Panc1 (cell line): ENCODE measurements at regions not wholly inside any gene's neighbourhood (a gene's known extent, or its start where the extent isn't known, plus 50 kb on each side); places are given as distances from the start of the nearest gene placed in this dataset.
"Not testable (repeated sequence)": the region's sequence is repeated elsewhere in the genome, so short reads cannot be mapped to it uniquely, and the experiment has no call there.

Source experiments
- ATAC-seq: fragments of 200-7000 bp; cut with Tn5 transposase; 2 replicates; pipeline ENCODE4 v1.9.1; 2020; ENCODE audit warnings: mild to moderate bottlenecking, moderate library complexity
- BruUV-seq: library from RNA; stranded (reverse); fragments of 400-500 nt; replicated peaks from 2 replicates; lab custom pipeline; 2021; lab: Mats Ljungman, UMichigan
- CTCF ChIA-PET: fragments of 300-600 bp; sonication (Branson Sonifier 250); formaldehyde crosslinking; loops from one replicate; lab custom pipeline; 2022; ENCODE audit warnings: antibody characterized with exemption; lab: Charles Lee
- POLR2A ChIA-PET: fragments of 300-600 bp; sonication (Branson Sonifier 250); formaldehyde crosslinking; loops from one replicate; lab custom pipeline; 2022; ENCODE audit warnings: antibody characterized with exemption; lab: Charles Lee
- DNase-seq: peaks from one replicate; pipeline ENCODE4 v3.0.0-alpha.2; 2010; ENCODE audit warnings: low read depth, low spot score
- H3K27ac ChIP-seq: 2 replicates; pipeline ENCODE4 v1.5.1; 2011; ENCODE audit warnings: mild to moderate bottlenecking, low read length, inconsistent platforms
- H3K27me3 ChIP-seq: fragments of 200-500 bp; sonication (Bioruptor generic); 2 replicates; pipeline ENCODE4 v1.6.0; 2014; ENCODE audit warnings: low read length, inconsistent platforms; ENCODE audit not compliant: control insufficient read depth, insufficient read depth
- H3K36me3 ChIP-seq: fragments of 200-500 bp; sonication (Bioruptor generic); 2 replicates; pipeline ENCODE4 v1.5.1; 2014; ENCODE audit warnings: inconsistent platforms, mild to moderate bottlenecking, low read length, moderate library complexity; ENCODE audit not compliant: control insufficient read depth, insufficient read depth
- H3K4me1 ChIP-seq: 2 replicates; pipeline ENCODE4 v1.5.1; 2011; ENCODE audit warnings: inconsistent platforms, mild to moderate bottlenecking, low read length, moderate library complexity; ENCODE audit not compliant: control insufficient read depth, insufficient read depth
- H3K4me3 ChIP-seq, 2 experiments: 2 replicates each; pipeline ENCODE4 v1.5.1; 2011 to 2012; ENCODE audit warnings: low read depth in 2 of 2, low read length in 2 of 2, mild to moderate bottlenecking in 2 of 2, inconsistent platforms in 1 of 2, moderate library complexity in 1 of 2
- H3K9me3 ChIP-seq: fragments of 200-500 bp; sonication (Bioruptor generic); 2 replicates; pipeline ENCODE4 v1.5.1; 2014; ENCODE audit warnings: low read depth, mild to moderate bottlenecking, inconsistent platforms, low read length, moderate library complexity; ENCODE audit not compliant: control insufficient read depth, insufficient read depth
- POLR2AphosphoS5 ChIP-seq: IDR thresholded peaks from 2 replicates; pipeline ENCODE4 v1.6.1; 2012; ENCODE audit warnings: mild to moderate bottlenecking, low read depth, low read length, moderate library complexity
- SIN3A ChIP-seq: IDR thresholded peaks from 2 replicates; pipeline ENCODE4 v1.6.1; 2012; ENCODE audit warnings: low read depth, mild to moderate bottlenecking, low read length, moderate library complexity, borderline replicate concordance; ENCODE audit not compliant: insufficient read depth
- TCF7L2 ChIP-seq: IDR thresholded peaks from 2 replicates; pipeline ENCODE4 v1.6.1; 2011; ENCODE audit warnings: mild to moderate bottlenecking, low read depth, low read length, inconsistent platforms
- in situ Hi-C: cut with HindIII; loops from 2 replicates; pipeline ENCODE4 v1.10.0; 2016; ENCODE audit warnings: low sequenced_read_pairs, low pct_unique_long_range_greater_than_20kb
- intact Hi-C: fragments of 100-400 bp; cut with micrococcal nuclease; formaldehyde crosslinking; loops from one replicate; pipeline ENCODE4 v1.10.0; 2022; ENCODE audit not compliant: unreplicated experiment
- TF ChIP-seq, protein P1 (sequence below), 2 experiments: IDR thresholded peaks; 2 replicates each; pipeline ENCODE4 v1.6.1; 2011 to 2012; ENCODE audit warnings: low read depth in 2 of 2, control low read depth in 1 of 2, low read length in 1 of 2, mild to moderate bottlenecking in 1 of 2, moderate library complexity in 1 of 2; ENCODE audit not compliant: insufficient read depth in 1 of 2
- TF ChIP-seq, protein P2 (sequence below): fragments of 450-650 bp; IDR thresholded peaks from 2 replicates; pipeline ENCODE4 v1.5.1; 2017; ENCODE audit warnings: mild to moderate bottlenecking

GRCh38 chr5:130845049-130845765 lies 319.8 kb downstream of the HINT1 start:
- BruUV-seq, result no TSS peak
- H3K4me3 ChIP-seq, result no peak overlapping the region
- in situ Hi-C loops, result no loop called here
- intact Hi-C loops, result no loop called here
- no peaks in the 10 kb centered on the region for H3K36me3 ChIP-seq
- H3K27ac ChIP-seq, result no peak overlapping the region
- ChIA-PET POLR2A (no interaction called here), CTCF (no interaction called here)
- DNase-seq (no peak), ATAC-seq (no peak)
- no peaks in the 10 kb centered on the region for H3K4me1 ChIP-seq
- no peaks in the 10 kb centered on the region for H3K9me3 ChIP-seq
- TF ChIP-seq, protein P1, sequence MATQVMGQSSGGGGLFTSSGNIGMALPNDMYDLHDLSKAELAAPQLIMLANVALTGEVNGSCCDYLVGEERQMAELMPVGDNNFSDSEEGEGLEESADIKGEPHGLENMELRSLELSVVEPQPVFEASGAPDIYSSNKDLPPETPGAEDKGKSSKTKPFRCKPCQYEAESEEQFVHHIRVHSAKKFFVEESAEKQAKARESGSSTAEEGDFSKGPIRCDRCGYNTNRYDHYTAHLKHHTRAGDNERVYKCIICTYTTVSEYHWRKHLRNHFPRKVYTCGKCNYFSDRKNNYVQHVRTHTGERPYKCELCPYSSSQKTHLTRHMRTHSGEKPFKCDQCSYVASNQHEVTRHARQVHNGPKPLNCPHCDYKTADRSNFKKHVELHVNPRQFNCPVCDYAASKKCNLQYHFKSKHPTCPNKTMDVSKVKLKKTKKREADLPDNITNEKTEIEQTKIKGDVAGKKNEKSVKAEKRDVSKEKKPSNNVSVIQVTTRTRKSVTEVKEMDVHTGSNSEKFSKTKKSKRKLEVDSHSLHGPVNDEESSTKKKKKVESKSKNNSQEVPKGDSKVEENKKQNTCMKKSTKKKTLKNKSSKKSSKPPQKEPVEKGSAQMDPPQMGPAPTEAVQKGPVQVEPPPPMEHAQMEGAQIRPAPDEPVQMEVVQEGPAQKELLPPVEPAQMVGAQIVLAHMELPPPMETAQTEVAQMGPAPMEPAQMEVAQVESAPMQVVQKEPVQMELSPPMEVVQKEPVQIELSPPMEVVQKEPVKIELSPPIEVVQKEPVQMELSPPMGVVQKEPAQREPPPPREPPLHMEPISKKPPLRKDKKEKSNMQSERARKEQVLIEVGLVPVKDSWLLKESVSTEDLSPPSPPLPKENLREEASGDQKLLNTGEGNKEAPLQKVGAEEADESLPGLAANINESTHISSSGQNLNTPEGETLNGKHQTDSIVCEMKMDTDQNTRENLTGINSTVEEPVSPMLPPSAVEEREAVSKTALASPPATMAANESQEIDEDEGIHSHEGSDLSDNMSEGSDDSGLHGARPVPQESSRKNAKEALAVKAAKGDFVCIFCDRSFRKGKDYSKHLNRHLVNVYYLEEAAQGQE (IDR thresholded peaks at IDR 0.05; ENCODE audit: insufficient read depth in 1 of 2, low read depth in 2 of 2, low read length in 1 of 2), result no peak
- no peak for TF ChIP-seq SIN3A
- TF ChIP-seq TCF7L2, result no peak
- TF ChIP-seq, protein P2, sequence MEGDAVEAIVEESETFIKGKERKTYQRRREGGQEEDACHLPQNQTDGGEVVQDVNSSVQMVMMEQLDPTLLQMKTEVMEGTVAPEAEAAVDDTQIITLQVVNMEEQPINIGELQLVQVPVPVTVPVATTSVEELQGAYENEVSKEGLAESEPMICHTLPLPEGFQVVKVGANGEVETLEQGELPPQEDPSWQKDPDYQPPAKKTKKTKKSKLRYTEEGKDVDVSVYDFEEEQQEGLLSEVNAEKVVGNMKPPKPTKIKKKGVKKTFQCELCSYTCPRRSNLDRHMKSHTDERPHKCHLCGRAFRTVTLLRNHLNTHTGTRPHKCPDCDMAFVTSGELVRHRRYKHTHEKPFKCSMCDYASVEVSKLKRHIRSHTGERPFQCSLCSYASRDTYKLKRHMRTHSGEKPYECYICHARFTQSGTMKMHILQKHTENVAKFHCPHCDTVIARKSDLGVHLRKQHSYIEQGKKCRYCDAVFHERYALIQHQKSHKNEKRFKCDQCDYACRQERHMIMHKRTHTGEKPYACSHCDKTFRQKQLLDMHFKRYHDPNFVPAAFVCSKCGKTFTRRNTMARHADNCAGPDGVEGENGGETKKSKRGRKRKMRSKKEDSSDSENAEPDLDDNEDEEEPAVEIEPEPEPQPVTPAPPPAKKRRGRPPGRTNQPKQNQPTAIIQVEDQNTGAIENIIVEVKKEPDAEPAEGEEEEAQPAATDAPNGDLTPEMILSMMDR, result no peak
- no peak for TF ChIP-seq POLR2AphosphoS5
- no peaks in the 10 kb centered on the region for H3K27me3 ChIP-seq

DNA sequence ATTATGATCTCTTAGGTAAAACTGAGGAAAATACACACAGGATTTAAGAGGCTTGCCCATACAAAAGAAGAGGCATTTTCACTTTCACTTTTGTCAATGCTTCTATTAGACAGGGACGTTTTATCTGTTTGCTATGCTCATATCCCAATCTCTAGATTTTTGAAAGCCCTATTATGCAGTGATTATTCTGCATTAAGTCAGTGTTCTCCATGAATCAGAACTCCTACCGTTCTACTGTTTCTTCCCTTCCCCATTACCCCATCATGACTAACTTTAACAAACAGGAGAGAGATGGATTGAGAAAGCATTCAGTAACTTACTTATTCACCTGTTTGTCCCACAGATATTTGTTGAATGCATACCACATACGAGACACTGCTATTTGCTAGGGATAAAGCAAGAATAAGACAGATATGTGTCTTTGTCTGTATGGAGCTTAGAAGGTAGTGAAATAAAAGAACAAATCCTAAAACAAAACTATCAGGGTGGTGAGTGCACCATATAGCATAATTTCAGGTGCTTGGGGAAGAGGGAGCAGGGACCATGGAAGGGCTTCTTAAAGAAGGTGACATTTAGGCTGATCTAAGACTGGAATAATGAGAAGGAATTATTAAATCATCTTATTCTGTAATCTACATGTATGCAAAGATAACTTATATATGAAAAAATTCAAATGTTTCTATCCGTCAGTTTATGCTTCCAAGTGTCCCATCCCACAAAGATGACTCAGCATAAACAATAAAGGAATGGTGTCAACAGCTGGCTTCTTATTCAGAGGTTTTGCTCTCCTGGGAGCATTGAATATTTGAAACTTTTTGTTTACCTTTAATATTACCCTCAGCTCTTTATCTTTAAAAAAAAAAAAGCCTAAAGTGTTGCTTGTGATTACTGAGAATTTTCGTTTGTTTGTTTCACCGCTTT lies 328.1 kb downstream of the HINT1 start:
- H3K4me3 ChIP-seq, result peak overlapping the region; percentile 1 to 19; a peak in 3 of 4 replicates
- ATAC-seq (no peak), DNase-seq (peak; percentile 10)
- in situ Hi-C loops (no loop called here), intact Hi-C loops (no loop called here)
- no peak overlapping the region for H3K27ac ChIP-seq
- H3K4me1 ChIP-seq, result no peaks in the 10 kb centered on the region
- CTCF ChIA-PET, result no interaction called here
- TF ChIP-seq TCF7L2 (no peak), POLR2AphosphoS5 (no peak), SIN3A (no peak)
- TF ChIP-seq, protein P1 (IDR thresholded peaks at IDR 0.05; ENCODE audit: insufficient read depth in 1 of 2, low read depth in 2 of 2, low read length in 1 of 2), result no peak
- TF ChIP-seq, protein P2, result no peak
- no TSS peak for BruUV-seq
- POLR2A ChIA-PET, result no interaction called here
- no peaks in the 10 kb centered on the region for H3K36me3 ChIP-seq
- no peaks in the 10 kb centered on the region for H3K27me3 ChIP-seq
- H3K9me3 ChIP-seq, result no peaks in the 10 kb centered on the region

- ATAC-seq, DNase-seq: not testable (repeated sequence)
These were observed 347.3 kb downstream of the HINT1 start for GRCh38 chr5:130817598-130818384.

More at GRCh38 chr5:130817598-130818384, 347.3 kb downstream of the HINT1 start:
- in situ Hi-C loops, CTCF ChIA-PET, POLR2A ChIA-PET, BruUV-seq, H3K4me1 ChIP-seq, H3K27me3 ChIP-seq, H3K27ac ChIP-seq, intact Hi-C loops, H3K36me3 ChIP-seq, H3K9me3 ChIP-seq, H3K4me3 ChIP-seq: not testable (repeated sequence)
